Vagina (tissue), 2 donors: ENCODE measurements at regions not wholly inside any gene's neighbourhood (a gene's known extent, or its start where the extent isn't known, plus 50 kb on each side); places are given as distances from the start of the nearest gene placed in this dataset.

Experiments
- POLR2A ChIP-seq, 2 donors: fragments of 450-650 bp; IDR thresholded peaks; one replicate each; pipeline ENCODE4 v1.6.1; 2017; ENCODE audit warnings: antibody characterized with exemption in 2 of 2, mild to moderate bottlenecking in 2 of 2, moderate library complexity in 2 of 2
- POLR2AphosphoS5 ChIP-seq, 2 donors: sonication (generic); formaldehyde crosslinking; IDR thresholded peaks; one replicate each; pipeline ENCODE4 v1.9.0; 2017; ENCODE audit warnings: antibody characterized with exemption in 2 of 2, mild to moderate bottlenecking in 2 of 2, low read depth in 1 of 2; ENCODE audit not compliant: insufficient read depth in 1 of 2
- TF ChIP-seq, protein P1 (sequence below), 3 experiments: fragments of 450-650 bp in 2 of 3; fragments of 200-600 bp in 1 of 3; sonication (generic) in 1 of 3; IDR thresholded peaks; one replicate each; pipeline ENCODE4 v1.5.1; 2017 to 2019; ENCODE audit warnings: antibody characterized with exemption in 3 of 3, mild to moderate bottlenecking in 2 of 3, moderate library complexity in 2 of 3

DNA sequence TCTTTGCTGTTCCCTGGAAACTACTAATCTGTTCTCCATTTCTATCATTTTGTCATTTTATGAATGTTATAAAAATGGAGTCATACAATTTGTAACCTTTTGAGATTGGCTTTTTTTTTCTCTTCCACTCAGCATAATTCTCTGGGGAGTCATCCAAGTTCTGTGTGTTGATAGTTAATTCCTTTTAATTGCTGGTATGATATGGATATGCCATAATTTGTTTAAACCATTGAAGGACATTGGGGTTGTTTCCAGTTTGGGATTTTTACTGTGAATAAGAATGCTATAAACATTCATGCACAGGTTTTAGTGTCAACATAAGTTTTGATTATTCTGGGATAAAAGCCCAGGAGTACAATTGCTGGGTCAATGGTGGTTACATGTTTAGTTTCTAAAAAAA lies 279.4 kb downstream of the WNT5A start:
- no peak for TF ChIP-seq POLR2A (IDR thresholded peaks at IDR 0.05)
- TF ChIP-seq, protein P1, sequence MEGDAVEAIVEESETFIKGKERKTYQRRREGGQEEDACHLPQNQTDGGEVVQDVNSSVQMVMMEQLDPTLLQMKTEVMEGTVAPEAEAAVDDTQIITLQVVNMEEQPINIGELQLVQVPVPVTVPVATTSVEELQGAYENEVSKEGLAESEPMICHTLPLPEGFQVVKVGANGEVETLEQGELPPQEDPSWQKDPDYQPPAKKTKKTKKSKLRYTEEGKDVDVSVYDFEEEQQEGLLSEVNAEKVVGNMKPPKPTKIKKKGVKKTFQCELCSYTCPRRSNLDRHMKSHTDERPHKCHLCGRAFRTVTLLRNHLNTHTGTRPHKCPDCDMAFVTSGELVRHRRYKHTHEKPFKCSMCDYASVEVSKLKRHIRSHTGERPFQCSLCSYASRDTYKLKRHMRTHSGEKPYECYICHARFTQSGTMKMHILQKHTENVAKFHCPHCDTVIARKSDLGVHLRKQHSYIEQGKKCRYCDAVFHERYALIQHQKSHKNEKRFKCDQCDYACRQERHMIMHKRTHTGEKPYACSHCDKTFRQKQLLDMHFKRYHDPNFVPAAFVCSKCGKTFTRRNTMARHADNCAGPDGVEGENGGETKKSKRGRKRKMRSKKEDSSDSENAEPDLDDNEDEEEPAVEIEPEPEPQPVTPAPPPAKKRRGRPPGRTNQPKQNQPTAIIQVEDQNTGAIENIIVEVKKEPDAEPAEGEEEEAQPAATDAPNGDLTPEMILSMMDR (IDR thresholded peaks at IDR 0.05): no peak
- no peak for TF ChIP-seq POLR2AphosphoS5 (IDR thresholded peaks at IDR 0.05; ENCODE audit: insufficient read depth in 1 of 2, low read depth in 1 of 2)
